RPMI7951 (cell line): ENCODE measurements at regions not wholly inside any gene's neighbourhood (a gene's known extent, or its start where the extent isn't known, plus 50 kb on each side); places are given as distances from the start of the nearest gene placed in this dataset.

Source experiments
- DNase-seq: peaks from one replicate; pipeline ENCODE4 v3.0.0-alpha.2; 2012; ENCODE audit warnings: low read depth

GRCh38 chr14:58783792-58784511, 146.2 kb downstream of the DACT1 start:
- no peak for DNase-seq

DNA sequence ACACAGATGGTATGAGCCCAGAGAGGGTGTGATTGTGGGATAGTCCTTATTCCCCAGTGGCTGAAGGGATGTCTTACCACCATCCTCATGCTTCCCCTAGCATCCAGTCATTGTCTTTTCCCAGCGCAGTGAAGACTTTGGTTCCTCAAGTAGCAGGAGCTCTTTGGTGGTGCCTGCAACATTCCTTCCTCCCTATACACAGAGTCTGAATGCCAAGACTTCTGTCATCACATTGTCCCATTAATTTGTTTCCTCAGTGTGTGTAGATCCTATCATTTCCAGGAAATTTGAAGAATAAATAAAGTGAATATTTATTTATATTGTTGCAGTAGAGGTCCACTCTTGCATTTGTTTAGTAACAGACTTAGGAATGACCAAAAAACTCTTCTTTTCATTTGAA, 147.2 kb downstream of the DACT1 start:
- DNase-seq, result no peak

DNA sequence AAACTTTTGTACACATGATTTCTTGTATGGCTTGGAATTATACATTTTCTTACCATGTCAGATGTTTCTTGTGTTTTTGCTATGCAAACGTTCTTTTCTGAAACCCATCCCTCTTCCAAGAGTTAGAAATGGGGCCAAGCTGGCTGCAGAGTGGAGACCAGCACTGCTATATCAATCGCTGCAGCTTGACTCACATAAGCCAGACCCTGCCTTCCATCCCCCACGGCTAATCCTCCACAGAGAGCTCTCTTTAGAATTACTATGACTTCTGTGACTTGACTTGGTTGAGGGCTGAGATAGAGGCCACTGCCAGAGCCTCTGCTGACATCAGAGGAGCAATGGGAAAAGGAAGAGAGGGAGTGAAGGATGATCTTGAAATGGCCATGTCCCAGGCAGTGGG, 147.9 kb downstream of the DACT1 start:
- DNase-seq, result no peak

GRCh38 chr14:58787592-58787991, 149.8 kb downstream of the DACT1 start:
- DNase-seq, result peak; percentile 16

- no peak for DNase-seq
Measured at GRCh38 chr14:58788655-58789503, 151.1 kb downstream of the DACT1 start.

DNA sequence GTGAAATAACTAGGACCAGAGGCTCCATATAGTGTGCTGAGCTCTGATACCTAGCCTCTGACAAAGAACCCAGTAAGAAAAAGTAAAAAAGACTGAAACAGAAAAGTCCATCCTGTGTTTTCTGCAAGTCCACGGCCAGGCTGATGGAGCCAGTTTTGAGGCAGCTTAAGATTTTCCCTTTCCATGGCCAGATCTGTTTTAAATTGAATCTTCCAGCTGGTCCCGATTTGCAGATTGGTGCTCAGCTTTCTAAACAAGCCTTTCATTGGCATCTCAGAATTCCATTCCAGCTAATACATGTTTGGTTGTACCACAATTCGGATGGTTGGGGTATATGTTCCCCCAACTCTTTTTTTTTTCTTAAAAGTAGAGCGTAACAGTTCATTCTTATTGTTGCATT, 152.0 kb downstream of the DACT1 start:
- DNase-seq, result no peak

DNA sequence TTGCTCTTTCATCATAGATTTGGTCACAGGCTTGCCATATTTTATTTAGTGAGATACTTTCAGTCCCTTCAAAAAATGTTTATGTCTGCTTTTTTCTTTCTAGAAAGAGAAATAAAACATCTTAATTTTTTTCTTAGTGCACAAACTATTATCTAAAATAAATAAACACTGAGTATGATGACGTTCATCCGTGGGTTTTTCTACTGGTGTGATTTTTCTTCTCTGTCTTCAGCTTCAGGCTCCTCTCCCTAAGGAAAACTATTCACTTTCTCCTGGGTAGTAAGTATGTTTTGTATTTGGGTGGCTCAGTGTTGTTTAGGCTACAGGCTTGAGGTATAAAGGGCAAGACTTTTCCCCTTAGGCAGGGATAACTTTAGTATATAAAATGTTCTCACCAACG, 154.7 kb downstream of the DACT1 start:
- no peak for DNase-seq

DNA sequence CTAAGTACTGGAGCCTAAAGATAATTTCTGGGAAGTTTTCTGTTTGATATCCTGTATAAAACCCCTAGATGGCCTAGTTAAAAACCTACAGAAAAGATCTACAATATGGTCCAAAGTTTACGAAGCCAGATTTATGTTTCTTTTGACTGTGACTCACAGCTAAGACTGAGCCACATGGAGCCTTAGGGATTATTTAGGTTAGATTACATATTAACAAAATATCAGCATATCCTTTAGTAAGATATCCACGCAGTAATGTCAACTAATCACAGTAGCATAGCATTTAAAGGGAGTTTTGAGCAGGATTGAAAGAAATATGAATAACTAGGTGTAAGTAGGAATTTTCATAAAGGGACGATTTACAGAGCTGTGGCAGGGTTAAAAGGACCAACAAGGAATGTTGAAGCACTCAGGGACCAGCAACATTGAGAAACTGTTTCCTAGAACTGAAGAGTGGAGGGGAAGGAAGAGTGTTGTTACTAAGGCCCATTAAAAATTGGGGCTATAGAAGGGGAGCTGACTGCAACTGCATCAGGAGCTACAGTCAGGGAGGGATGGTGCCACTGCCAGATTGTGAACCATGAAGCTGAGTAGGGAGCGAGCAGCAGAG, 155.5 kb downstream of the DACT1 start:
- no peak for DNase-seq

DNA sequence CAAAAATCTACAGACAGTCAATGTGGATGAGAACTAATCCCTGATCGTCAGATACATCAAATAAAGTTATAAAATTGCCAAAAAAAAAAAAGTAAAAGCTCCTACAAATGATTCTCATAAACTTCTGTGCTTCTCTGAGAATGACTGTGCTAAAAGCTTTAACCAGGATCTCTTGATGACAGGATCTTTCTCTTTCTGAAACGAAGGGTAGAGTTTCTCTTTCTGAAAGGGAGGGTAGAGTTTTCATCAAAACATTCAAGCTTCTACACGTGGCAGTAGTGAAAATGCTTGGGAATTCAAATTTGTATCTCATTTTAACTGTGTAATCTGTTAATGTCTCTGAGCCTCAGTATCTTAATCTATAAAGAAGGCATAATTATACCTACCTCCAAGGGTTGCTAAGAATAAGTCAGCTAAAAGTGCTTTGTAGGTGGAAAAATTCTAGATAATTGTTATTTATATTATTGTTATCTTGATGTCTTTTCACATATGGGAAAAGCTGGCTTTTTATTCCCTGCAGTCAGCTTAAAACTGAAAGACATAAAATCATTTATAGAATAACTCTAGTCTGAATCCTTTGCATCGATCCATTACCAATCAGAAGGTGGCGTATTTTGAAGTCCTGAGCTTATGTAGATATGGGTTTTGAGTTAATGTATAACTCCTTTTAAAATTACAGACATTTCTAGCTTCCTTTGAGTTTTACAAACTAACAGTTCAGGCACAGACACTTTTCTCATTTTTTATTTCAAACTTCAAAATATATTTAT, 157.4 kb downstream of the DACT1 start:
- DNase-seq, result no peak

DNA sequence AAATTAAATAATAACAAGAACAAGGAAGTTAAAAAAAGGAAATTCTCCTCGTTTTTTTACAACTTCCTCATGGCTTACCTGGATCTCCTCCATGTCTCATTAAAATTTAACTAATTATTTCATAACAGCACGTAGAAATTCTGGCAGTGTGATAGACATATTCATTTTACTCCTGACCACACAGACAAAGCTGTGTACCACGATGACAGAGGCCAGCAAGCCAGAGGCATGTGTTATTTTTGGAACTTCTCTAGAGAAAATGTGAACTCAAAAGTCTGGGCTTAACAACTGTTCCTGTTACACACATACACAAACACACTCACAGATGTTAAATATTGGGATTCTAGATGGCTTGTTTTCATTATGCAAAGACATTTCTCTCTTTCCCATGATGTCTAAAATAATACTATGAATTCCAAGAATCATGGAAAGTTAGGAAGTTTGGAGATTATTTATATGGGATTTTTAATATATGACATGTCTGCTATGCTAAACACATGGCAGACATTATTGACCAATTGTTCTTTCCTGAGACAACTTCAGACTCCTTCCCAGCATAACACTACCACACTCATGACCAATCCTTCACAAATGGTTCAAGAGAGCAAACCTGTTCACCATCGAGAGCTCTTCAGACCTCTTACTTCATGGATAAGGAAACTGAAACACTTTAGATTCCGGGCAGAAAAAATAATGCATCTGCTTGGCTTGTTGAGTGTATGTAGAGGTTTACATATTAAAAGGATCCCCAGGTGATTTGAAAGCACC, 158.7 kb downstream of the DACT1 start:
- no peak for DNase-seq

DNA sequence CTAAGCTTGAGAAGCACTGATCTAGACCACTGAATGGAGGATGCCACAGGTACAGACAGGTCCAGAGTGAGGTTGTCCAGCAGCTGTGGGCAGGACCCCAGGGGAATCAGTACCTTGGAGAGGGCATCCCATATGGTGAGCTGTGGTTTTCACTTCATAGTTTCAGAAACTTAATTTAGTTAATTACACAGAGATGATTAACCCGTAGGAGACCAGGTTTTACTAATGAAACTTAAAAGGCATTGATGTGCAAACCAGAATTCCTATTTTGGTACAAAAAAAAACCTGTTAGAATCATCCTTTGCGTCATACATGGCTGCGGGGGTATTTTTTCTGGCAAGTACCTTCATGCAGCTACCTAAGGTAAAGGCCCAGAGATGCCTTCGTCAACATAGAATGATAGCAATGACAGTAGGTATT, 159.3 kb downstream of the DACT1 start:
- no peak for DNase-seq

GRCh38 chr14:58798173-58798572, 160.4 kb downstream of the DACT1 start:
- DNase-seq, result no peak

GRCh38 chr14:58801086-58801485, 163.3 kb downstream of the DACT1 start:
- DNase-seq, result no peak

DNA sequence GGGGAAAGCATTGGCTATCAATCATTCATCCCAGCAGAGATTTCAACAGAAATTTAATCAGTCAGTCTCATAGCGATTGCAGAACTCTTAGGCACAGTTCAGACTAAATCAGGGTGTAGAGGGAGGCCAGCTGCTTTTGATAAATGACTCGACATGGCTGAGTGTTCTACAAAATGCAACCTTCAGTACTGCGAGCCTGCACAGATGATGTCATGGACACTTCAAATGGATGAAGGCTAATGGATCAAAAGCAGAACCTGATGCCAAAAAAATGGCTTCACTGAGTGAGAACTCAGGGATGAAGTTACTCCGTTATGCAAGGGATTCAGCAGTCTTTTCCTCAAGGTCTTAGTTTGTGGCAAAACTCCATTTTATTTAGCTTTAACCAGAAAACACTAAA, 167.3 kb downstream of the DACT1 start:
- DNase-seq, result no peak

- DNase-seq, result peak; percentile 59
Measured at GRCh38 chr14:58805605-58806409, 168.0 kb downstream of the DACT1 start.

GRCh38 chr14:58807191-58807590, 169.4 kb downstream of the DACT1 start:
- DNase-seq, result no peak

- DNase-seq, result peak; percentile 44
Measured at GRCh38 chr14:58808828-58809227, 171.1 kb downstream of the DACT1 start.

DNA sequence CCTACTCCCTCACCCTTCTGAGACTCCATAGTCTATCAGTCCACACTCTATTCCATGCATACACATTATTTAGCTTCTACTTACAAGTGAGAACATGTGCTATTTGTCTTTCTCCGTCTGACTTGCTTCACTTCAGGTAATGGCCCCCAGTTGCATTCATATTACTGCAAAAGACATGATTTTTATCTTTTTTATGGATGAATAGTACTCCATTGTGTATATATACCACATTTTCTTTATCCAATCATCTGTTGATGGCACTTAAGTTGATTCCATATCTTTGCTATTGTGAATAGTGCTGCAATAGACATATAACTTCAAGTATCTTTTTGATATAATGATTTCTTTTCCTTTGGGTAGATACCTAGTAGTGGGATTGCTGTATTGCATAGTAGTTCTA, 171.8 kb downstream of the DACT1 start:
- no peak for DNase-seq

GRCh38 chr14:58812050-58812910, 174.5 kb downstream of the DACT1 start:
- DNase-seq, result no peak
